GM13976 (cell line): ENCODE measurements at regions not wholly inside any gene's neighbourhood (a gene's known extent, or its start where the extent isn't known, plus 50 kb on each side); places are given as distances from the start of the nearest gene placed in this dataset.
A peak's percentile ranks its signal among the peaks of the same experiment; 100 is the strongest.

ENCODE experiments used
- DNase-seq: peaks from one replicate; pipeline ENCODE4 v3.0.0; 2012; ENCODE audit warnings: low spot score
- in situ Hi-C: fragments of 300-500 bp; cut with MboI; formaldehyde crosslinking; loops from one replicate; pipeline ENCODE4 v1.12.0; 2022; ENCODE audit warnings: low sequenced_read_pairs, mixed read lengths, inconsistent platforms; ENCODE audit not compliant: unreplicated experiment
- TF ChIP-seq, protein P1 (sequence below): IDR thresholded peaks from 2 replicates; pipeline ENCODE4 v1.5.1; 2012; ENCODE audit warnings: borderline replicate concordance, mild to moderate bottlenecking; ENCODE audit not compliant: insufficient read depth; ENCODE audit errors: extremely low read depth, missing control alignments, control extremely low read depth

DNA sequence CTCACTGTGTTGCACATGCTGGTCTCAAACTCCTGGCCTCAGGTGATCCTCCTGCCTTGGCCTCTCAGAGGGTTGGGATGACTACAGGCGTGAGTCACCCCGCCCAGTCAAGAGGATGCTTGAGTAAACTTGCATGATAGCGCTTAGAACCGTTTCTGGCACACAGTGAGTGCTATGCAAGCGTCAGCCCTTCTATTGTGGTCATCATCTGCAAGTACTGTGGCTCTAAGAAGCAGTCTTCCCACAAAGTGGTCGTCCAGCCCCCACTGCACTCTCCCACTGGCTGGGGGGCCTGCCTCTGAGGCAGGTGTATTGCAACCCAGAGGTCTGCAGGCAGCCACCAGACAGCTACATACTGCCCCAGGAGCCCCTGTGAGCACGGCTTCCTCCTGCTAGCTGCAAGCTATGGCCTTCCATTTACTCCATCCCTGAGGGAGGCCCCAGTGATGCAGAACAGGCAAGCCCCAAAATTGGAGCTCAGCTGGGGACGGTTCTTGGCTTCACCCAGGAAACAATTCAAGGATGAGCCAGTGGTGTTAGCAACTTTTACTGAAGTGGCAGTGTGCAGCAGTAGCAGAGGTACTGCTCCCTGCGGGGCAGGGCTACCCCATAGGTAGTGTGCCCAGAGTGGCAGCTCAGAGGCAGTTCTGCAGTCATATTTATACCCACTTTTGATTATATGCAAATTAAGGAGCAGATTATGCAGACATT is 95.4 kb downstream of the LSM3 start:
- in situ Hi-C loops, result loop anchor here (5.0 kb wide), 1 partner anchor 203 kb away; no protein-coding TSS in a partner anchor
- no peak for DNase-seq
- TF ChIP-seq, protein P1, sequence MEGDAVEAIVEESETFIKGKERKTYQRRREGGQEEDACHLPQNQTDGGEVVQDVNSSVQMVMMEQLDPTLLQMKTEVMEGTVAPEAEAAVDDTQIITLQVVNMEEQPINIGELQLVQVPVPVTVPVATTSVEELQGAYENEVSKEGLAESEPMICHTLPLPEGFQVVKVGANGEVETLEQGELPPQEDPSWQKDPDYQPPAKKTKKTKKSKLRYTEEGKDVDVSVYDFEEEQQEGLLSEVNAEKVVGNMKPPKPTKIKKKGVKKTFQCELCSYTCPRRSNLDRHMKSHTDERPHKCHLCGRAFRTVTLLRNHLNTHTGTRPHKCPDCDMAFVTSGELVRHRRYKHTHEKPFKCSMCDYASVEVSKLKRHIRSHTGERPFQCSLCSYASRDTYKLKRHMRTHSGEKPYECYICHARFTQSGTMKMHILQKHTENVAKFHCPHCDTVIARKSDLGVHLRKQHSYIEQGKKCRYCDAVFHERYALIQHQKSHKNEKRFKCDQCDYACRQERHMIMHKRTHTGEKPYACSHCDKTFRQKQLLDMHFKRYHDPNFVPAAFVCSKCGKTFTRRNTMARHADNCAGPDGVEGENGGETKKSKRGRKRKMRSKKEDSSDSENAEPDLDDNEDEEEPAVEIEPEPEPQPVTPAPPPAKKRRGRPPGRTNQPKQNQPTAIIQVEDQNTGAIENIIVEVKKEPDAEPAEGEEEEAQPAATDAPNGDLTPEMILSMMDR, result no peak

- TF ChIP-seq, protein P1, result no peak
- DNase-seq, result no peak
- in situ Hi-C loops, result loop anchor here (5.0 kb wide), 1 partner anchor 203 kb away; no protein-coding TSS in a partner anchor
Measured at GRCh38 chr3:14274612-14274936, 96.0 kb downstream of the LSM3 start.

DNA sequence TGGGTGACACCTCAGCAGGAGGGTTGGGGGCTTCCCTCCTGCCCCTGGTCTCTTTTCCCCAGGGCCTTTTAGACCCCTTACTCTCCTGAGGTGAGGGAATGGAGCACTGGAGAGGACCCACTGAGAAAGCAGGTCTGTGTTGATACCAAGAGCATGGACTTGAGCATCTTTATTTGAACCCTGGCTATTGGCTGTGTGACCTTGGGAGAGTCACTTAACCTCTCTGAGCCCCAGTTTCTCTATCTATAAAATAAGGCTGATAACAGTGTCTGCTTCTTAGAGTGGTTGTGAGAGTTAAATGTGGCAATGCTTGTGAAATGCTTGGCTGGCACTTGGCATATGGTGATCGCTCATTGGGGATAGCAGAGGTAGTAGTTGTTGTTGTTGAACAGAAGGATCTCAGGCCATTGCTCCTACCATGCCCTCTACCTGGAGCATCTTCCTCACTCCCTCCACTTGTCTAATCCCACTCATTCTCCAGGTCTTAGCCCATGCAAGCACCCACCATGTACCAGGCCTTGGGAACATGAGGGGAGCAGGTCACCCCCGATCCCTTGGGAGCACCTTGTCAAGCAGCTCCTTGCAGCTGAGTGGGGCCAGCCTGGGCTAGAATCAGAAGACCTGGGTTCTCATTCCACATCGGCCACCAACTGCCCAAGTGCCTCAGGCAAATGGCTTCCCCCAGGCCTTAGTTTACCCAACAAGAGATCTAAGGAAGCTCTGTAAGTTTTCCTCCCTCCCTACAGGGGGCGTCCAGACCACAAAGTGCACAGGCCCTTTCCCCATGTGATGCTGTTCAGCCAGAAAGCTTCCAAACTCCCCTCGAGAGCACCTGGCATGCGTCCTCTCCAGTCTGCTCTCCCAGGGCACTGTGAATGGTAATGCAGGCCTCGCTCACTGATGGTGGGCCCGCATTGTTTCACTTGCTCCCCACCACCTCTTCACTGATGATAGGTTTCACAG is 96.7 kb downstream of the LSM3 start:
- TF ChIP-seq, protein P1, result peak; percentile 8
- in situ Hi-C loops, result loop anchor here (5.0 kb wide), 1 partner anchor 202 kb away; no protein-coding TSS in a partner anchor
- DNase-seq, result peak; percentile 55

DNA sequence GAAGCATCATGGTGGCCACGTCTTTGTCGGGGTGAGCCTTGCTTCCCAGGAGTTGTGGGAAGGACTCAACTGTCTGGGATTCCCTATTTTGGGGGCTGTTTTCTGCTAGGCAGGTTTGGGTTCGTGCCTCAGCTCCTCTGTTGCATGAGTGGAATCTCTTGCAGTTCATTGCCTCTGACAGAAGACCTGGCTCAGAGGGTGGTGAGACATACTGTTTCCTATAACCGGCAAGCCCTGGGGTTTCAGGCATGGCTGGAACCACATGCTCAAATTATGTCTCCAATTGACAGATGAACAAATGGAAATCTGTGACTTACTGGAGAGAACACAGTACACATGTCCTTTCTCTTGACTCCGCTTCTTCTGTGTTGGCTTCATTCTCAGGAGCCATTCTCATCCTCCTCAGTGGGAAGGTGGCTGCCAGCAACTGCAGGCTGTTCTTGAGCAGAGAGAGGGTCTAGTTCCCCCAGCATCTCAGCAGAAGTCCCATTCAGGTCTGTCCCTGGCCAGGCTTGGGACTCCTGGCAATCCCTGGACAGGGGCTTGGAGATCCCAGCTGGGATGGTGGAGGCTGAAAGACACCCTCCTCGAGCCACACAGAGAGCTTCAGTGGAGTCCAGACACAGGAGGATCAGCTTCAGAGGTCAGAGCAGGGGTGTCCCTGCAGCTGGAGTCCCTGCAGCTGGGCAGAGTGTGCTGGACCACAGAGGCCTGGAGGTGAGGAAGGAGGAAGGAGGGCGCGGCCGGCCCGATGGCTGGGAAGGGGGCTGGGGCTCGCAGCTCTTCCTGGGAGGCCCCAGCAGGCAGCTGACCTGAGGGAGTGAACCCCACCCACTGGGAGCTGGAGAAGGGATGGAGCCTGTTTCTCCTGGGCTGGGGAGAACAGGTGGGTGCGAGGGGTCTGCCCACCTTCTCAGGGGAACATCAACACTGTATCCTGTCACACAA is 97.6 kb downstream of the LSM3 start:
- TF ChIP-seq, protein P1, result no peak
- DNase-seq, result no peak
- in situ Hi-C loops, result no loop called here

GRCh38 chr3:14277557-14277956 is 98.9 kb downstream of the LSM3 start:
- TF ChIP-seq, protein P1, result no peak
- DNase-seq, result no peak
- in situ Hi-C loops, result no loop called here
